Hepatocyte (in vitro differentiated cells): ENCODE measurements at regions not wholly inside any gene's neighbourhood (a gene's known extent, or its start where the extent isn't known, plus 50 kb on each side); places are given as distances from the start of the nearest gene placed in this dataset.
"Not testable (repeated sequence)": the region's sequence is repeated elsewhere in the genome, so short reads cannot be mapped to it uniquely, and the experiment has no call there.

Experiments
- CTCF ChIP-seq: fragments of 200-600 bp; sonication (generic); IDR thresholded peaks from 2 replicates; pipeline ENCODE4 v1.5.1; 2016; ENCODE audit warnings: antibody characterized with exemption, mild to moderate bottlenecking; ENCODE audit not compliant: poor library complexity
- EZH2phosphoT487 ChIP-seq: fragments of 200-600 bp; sonication (generic); IDR thresholded peaks from one replicate; pipeline ENCODE4 v1.6.1; 2018; ENCODE audit warnings: antibody characterized with exemption, mild to moderate bottlenecking, low read depth, moderate library complexity; ENCODE audit not compliant: unreplicated experiment, severe bottlenecking

DNA sequence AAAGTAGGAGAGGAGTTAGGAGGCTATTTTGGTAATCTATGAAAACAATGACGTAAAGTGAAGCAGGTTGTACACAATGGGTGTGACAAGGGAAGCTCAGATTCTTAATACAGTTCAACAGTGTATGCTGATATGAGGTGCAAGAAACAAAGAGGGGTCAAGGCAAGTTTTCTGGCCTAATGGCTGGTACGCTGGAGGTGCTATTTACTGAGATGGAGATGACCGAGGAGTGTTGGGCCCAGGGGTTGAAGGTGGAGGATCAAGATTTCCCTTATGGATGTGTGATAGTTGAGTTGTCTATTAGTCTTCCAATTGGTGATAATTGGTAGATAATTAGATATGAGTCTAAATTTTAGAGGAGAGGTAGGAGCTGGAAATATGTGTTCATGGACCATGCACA lies 194.0 kb downstream of the FOXD4L6 start:
- not testable (repeated sequence) for TF ChIP-seq CTCF, EZH2phosphoT487
